Epithelial cell of prostate (primary cell): ENCODE measurements at regions not wholly inside any gene's neighbourhood (a gene's known extent, or its start where the extent isn't known, plus 50 kb on each side); places are given as distances from the start of the nearest gene placed in this dataset.
A peak's percentile ranks its signal among the peaks of the same experiment; 100 is the strongest.
"Not testable (repeated sequence)": the region's sequence is repeated elsewhere in the genome, so short reads cannot be mapped to it uniquely, and the experiment has no call there.

Experiments used
- DNase-seq: peaks from one replicate; pipeline ENCODE4 v3.0.0-alpha.2; 2011; ENCODE audit warnings: low read depth, low spot score
- H3K27ac ChIP-seq: fragments of 450-650 bp; 2 replicates; pipeline ENCODE4 v1.5.1; 2017; ENCODE audit warnings: mild to moderate bottlenecking

GRCh38 chr2:163984986-163985385 lies 249.2 kb upstream of the FIGN start:
- no peak overlapping the region for H3K27ac ChIP-seq
- no peak for DNase-seq

- H3K27ac ChIP-seq, result no peak overlapping the region
- no peak for DNase-seq
Observed at GRCh38 chr2:163983911-163984310, 248.1 kb upstream of the FIGN start.

- H3K27ac ChIP-seq, result no peak overlapping the region
- no peak for DNase-seq
Observed at GRCh38 chr2:163982938-163983337, 247.1 kb upstream of the FIGN start.

DNA sequence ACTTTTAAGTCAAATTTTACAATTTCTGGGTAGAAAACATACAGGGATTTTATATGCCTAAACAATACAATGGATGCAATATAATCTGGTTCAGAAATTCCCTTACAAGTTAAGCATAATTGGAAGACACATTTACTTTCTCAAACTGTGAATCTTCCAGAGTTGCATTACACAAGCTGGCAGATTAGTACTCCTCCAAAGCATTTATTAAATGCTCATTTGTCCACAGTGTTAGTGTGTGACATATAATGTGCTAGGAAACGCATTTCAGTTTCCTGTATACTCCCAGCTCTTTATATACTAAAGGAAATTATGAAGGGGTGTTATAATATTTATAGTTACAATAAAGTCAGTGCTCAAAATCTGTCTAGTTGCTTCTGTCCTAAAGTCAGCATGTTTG lies 239.0 kb upstream of the FIGN start:
- no peak for DNase-seq

GRCh38 chr2:163970058-163970813 lies 234.4 kb upstream of the FIGN start:
- no peak overlapping the region for H3K27ac ChIP-seq
- no peak for DNase-seq

More for the DNA sequence above, 239.0 kb upstream of the FIGN start:
- H3K27ac ChIP-seq, result no peak overlapping the region

DNA sequence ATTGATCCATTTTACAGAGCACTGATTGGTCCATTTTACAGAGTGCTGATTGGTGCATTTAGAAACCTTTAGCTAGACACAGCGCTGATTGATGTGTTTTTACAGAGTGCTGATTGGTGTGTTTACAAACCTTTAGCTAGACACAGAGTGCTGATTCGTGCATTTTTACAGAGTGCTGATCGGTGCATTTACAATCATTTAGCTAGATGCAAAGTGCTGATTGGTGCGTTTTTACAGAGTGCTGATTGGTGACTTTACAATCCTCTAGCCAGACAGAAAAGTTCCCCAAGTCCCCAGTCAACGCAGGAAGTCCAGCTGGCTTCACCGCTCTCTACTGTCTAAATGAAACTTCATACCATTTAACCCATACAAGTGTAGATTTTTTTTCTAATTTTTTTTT lies 228.5 kb upstream of the FIGN start:
- DNase-seq, H3K27ac ChIP-seq: not testable (repeated sequence)

DNA sequence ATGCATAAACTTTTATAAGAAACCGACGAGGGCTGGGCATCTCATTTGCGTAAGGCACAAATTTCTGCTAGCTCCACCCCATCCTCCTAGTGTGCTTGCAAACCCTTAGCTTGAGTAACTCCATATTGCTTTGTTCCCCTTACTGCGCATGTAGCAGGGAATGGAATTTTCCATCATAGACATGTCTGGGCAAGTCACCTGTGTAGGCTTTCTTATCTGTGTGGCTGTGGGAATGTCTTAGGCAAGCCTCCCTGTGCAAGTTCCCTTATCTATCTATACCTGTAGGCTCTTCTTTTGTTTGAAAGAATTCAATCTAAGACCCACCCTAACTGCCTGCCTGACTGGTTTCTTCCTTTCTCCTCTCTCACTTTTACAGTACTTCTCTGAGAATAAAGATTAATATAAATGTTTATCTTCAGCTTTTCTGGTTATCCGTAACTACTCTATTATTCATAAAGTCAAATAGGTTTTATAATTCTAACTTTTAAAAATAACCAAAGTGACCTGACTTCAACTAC lies 217.6 kb upstream of the FIGN start:
- no peak overlapping the region for H3K27ac ChIP-seq
- DNase-seq, result peak; percentile 2

GRCh38 chr2:163951312-163951711 lies 215.5 kb upstream of the FIGN start:
- H3K27ac ChIP-seq, result no peak overlapping the region
- DNase-seq, result no peak

DNA sequence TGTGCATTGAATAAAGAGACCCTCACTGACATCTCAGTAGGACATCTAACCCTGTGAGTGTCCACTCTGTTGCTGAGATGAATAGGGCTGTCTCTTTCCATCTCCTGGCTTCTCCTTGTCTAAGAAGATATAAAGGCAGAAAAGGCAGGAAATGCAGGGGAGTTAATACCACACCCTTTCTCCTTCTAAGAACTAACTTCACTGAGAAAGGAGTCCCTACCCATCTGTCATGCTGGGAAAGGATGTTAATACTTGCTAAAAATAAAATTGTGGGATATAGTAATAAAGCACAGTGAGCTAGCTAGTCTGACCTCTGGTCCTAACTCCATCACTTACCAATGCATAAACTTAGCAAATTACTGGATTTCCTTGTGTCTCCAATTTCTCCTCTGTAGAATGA lies 213.9 kb upstream of the FIGN start:
- DNase-seq, result no peak
- no peak overlapping the region for H3K27ac ChIP-seq

DNA sequence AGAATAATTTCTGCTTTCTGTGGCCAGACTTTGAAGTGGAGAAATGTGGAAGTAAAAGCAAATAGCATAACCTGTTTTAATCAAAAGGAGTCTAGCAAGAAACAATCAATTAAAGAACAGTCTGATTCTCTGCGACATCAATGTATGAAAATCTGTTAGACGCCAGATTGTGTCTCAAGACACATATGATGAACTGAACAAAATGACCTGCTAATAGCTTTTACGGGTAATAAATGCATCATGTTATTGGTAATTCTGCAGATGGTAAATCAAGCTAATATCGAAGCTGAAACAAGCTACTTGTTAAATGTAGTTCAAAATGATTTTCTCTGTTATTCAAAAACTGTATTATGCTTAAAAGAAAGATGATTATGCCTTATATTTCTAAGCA lies 208.5 kb upstream of the FIGN start:
- no peak for DNase-seq
- no peak overlapping the region for H3K27ac ChIP-seq

DNA sequence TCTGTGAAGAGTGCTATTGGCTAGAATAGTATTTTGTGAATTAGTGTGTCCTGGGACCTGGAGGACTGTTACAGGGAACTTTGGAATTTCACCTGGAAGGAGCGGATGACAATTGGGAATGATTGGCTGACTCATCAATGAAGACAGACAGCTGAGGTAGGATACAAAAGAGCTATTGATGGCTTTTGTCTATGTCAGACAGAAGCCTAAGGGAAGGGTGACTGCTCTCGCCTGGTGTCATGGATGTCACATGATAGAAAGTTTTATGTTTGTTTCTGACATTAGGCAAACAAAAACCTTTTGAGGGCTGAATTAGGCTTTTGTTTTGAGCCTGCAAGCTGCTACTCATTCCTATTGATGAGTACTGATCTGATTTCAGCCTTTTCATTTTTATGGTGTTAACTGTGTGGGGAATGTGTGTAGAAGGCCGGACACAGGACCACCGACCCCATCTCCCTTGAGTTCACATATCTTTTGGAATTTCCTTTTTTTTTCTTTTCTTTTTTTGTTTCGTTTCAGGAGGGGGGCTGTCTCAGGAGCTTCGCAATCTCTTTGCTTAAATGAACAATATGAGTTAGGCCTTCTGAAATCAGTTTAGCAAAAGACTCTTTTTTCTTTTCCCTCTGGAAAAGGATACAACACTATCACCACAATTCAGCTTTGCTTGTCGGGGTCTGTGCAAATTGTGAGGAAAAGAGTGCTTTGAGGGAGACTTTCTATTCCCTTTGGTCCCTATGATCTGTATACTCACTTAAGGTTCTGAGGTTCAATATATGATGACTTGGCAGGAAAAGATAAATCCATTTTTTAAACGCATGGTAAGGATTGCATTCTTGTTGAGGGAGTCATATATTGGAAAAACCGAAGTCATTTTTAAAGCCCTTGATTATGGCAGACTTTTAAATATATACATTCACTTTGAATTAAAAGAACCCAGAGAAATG lies 207.9 kb upstream of the FIGN start:
- H3K27ac ChIP-seq, result no peak overlapping the region
- DNase-seq, result peak; percentile 18

GRCh38 chr2:163934131-163934530 lies 198.3 kb upstream of the FIGN start:
- peak; percentile 3 for DNase-seq
- no peak overlapping the region for H3K27ac ChIP-seq

GRCh38 chr2:163919717-163920116 lies 183.9 kb upstream of the FIGN start:
- no peak overlapping the region for H3K27ac ChIP-seq
- DNase-seq, result no peak

DNA sequence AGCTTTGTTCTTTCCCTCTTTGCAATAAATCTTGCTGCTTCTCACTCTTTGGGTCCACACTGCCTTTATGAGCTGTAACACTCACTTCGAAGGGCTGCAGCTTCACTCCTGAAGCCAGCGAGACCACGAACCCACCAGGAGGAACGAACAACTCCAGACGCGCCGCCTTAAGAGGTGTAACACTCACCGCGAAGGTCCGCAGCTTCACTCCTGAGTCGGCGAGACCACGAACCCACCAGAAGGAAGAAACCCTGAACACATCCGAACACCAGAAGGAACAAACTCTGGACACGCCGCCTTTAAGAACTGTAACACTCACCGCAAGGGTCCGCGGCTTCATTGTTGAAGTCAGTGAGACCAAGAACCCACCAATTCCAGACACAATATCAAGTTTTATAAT lies 178.7 kb upstream of the FIGN start:
- not testable (repeated sequence) for DNase-seq, H3K27ac ChIP-seq

- DNase-seq, H3K27ac ChIP-seq: not testable (repeated sequence)
Observed at GRCh38 chr2:163913532-163913944, 177.7 kb upstream of the FIGN start.

DNA sequence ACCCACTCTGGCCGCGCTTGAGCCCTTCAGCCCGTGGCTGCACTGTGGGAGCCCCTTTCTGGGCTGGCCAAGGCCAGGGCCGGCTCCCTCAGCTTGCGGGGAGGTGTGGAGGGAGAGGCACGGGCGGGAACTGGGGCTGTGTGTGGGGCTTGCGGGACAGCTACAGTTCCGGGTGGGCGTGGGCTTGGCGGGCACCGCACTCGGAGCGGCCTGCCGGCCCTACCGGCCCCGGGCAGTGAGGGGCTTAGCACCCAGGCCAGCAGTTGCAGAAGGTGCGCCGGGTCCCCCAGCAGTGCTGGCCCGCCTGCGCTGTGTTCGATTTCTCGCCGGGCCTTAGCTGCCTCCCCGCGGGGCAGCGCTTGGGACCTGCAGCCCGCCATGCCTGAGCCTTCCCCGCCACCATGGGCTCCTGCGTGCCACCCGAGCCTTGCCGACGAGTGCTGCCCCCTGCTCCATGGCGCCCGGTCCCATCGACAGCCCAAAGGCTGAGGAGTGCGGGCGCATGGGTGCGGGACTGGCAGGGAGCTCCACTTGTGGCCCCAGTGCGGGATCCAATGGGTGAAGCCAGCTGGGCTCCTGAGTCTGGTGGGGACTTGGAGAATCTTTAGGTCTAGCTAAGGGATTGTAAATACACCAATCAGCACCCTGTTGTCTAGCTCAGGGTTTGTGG lies 173.7 kb upstream of the FIGN start:
- DNase-seq, result no peak

DNA sequence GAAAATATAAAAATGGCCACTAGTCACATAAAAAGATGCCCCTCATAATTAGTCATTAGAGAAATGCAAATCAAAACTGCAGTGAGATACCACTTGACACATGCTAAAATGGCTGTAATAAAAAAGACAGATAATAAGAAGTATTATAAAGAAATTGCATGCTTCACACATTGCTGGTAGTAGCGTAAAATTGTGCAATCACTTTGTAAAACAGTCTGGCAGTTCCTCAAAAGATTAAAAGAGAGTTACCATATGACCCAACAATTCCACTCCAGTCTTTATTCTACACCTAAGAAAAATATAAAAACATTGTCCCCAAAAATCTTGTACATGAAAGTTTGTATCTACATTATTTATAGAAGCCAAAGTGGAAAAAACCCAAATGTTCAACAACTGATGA lies 170.6 kb upstream of the FIGN start:
- DNase-seq, result no peak
- no peak overlapping the region for H3K27ac ChIP-seq

More for the DNA sequence above, 173.7 kb upstream of the FIGN start:
- H3K27ac ChIP-seq, result no peak overlapping the region

DNA sequence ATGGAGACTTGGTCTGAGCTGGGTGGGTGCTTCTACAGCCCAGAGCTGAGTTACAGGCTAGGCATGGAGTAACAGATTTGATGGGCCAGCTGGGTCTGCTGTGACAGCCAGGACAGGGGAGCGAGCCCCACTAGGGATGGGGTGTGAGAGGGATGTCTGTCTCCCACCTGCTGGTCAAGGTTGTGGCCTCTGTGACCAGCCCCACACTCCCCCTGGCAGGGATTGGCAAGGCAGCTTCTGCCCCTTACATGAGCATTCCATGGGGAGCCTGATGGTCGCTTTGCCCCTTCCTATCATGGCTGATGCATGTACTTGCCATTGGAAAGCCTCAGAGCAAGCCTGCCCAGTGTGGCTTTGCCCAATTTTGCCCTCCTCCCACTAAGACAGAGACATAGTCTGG lies 162.0 kb upstream of the FIGN start:
- no peak overlapping the region for H3K27ac ChIP-seq
- DNase-seq, result no peak

DNA sequence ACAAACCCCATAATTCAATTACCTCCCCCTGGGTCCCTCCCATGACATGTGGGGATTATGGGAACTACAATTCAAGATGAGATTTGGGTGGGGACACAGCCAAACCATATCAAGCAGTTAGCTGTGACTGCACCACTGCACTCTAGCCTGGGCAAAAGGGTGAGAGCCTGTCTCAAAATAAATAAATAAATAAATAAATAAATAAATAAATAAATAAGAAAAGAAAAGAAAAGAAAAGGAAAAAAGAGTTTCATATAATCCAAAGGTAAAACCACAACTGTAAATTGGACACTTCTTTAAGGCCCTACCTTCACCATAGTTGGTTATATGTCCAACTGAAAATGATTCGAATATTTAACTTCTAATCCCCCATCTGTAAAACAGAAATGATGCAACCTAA lies 157.6 kb upstream of the FIGN start:
- H3K27ac ChIP-seq, DNase-seq: not testable (repeated sequence)

DNA sequence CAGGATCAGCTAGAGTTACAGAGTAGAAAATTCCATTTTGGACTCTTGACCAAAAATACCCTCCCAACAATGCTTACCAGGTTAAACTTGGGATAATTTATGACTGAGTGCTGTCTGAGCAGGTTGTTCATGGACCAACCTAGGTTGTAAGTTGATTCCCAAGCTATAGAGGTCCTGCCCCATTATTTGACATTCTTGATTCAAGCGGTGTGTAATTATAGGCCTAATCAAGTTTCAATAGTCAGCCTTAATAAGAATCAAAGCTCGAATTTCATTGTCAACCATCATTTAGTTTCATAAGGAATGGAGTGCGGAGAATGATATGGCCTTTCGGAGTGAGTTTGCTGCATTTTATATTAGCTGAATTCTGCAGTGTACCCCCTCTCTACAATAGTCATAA lies 152.8 kb upstream of the FIGN start:
- no peak overlapping the region for H3K27ac ChIP-seq
- no peak for DNase-seq

GRCh38 chr2:163887182-163887581 lies 151.4 kb upstream of the FIGN start:
- DNase-seq, result no peak
- no peak overlapping the region for H3K27ac ChIP-seq
